ENCODE measurements at regions not wholly inside any gene's neighbourhood (a gene's known extent, or its start where the extent isn't known, plus 50 kb on each side); places are given as distances from the start of the nearest gene placed in this dataset.

DNA sequence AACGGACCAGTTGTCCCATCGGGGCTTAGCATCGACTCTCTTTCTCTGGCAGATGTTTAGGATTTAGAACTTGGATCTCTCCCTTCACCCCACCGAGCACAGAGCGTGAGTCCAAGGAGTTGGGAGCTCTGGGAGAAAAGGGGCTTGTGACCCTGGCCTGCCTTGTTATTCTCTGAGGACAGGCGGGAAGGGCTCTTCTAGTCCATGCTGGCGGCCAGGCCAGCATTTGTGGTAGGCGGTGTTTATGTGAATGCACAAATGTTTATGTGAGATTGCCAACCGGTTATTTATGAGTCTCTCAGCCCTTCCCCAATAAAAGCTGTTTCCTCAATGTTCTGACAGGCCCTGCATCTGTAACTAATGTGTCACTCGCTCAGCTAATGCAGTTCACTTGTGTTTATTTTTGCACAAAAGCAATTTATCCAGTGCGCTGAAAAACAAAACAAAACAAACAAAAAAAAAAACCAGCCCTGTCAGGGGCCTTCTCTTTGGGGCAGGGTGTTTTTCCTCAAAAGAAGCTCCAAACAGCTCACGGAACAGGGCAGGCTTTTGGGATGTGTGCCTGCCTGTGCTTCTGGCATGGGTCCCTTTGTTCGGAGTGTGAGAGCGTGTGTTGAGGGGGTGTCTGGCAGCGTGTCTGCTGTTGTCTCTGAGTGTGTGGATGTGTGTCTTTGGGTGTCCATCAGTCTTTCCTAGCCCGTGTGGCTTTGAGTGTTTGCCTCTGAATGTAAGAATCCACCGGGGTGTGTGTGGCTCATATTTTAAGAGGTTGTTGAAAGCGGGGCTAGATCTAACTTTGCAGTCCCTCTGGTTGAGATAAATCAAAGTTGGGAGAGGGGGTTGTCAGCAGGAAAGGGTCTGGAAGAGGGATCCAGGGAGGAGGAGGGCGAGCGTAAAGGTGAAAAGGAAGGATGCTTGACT lies 52.8 kb upstream of the HAAO start:
- TF ChIP-seq, protein P1, sequence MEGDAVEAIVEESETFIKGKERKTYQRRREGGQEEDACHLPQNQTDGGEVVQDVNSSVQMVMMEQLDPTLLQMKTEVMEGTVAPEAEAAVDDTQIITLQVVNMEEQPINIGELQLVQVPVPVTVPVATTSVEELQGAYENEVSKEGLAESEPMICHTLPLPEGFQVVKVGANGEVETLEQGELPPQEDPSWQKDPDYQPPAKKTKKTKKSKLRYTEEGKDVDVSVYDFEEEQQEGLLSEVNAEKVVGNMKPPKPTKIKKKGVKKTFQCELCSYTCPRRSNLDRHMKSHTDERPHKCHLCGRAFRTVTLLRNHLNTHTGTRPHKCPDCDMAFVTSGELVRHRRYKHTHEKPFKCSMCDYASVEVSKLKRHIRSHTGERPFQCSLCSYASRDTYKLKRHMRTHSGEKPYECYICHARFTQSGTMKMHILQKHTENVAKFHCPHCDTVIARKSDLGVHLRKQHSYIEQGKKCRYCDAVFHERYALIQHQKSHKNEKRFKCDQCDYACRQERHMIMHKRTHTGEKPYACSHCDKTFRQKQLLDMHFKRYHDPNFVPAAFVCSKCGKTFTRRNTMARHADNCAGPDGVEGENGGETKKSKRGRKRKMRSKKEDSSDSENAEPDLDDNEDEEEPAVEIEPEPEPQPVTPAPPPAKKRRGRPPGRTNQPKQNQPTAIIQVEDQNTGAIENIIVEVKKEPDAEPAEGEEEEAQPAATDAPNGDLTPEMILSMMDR (IDR thresholded peaks at IDR 0.05; ENCODE audit: low read depth, low read length), result no peak
- TF ChIP-seq EZH2phosphoT487 (IDR thresholded peaks at IDR 0.05; ENCODE audit: low read depth), result no peak
